ENCODE measurements at regions not wholly inside any gene's neighbourhood (a gene's known extent, or its start where the extent isn't known, plus 50 kb on each side); places are given as distances from the start of the nearest gene placed in this dataset.
"Not testable (repeated sequence)": the region's sequence is repeated elsewhere in the genome, so short reads cannot be mapped to it uniquely, and the experiment has no call there.

DNA sequence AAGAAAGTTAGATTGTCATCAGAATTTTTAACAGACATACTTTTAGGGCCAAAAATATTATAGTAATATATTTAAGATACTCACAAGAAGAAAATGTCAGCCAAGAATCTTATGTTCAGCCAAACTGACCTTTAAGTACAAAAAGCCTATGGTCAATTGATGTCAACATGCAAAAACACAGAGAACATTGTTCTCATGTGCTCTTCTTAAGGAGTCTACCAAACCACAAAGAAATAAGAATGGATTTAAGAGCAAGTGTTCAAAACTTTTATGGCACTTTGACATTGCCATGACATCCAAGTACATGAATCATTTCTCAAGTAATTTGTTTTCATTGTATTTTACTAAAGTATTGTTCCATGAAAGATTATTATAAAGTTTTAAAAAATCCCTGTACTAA, 180.4 kb downstream of the TMEM26 start:
- DNase-seq (ENCODE audit: extremely low spot score), result no peak
- ChIA-PET POLR2A (no interaction called here), CTCF (no interaction called here)
- no peak for TF ChIP-seq FOXM1 (IDR thresholded peaks at IDR 0.05; ENCODE audit: borderline replicate concordance)

DNA sequence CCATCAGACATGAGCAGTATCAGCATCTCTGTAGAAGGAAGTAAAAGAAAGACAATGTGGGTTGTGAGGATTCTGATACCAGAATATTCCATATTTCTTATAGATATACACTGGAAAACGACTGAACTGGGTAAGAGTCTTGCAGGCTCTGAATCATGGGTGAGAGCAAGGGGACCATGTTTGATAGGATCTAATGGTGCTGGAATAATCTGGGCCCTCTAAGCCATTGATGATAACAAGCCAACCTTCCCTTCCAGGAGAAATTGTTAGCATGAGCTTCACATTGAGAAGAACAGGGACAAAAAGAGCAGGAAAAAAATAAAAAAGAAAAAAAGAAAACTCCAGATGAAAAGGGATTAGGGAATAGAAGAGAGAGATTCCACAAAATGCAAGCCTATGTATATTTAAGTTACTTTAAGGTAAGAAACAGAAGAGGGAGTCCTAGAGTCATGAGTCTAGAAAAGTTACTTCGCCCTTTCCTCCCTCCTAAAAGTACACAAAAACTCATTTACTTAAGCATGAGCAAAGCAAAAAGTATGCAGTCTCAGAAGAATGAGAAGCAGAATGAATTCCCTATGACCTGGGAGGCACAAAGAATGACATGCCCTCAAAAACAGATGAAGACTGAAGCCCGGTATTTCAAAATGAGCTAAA, 181.9 kb downstream of the TMEM26 start:
- POLR2A ChIA-PET, result no interaction called here
- CTCF ChIA-PET, result interaction anchor here (0.6 to 1.0 kb wide), 3 partner anchors 13 to 564 kb away, joined by 3 to 9 read pairs (median 3); no protein-coding TSS in a partner anchor
- DNase-seq (ENCODE audit: extremely low spot score), result no peak
- TF ChIP-seq TARDBP (IDR thresholded peaks at IDR 0.05) (no peak), LEF1 (IDR thresholded peaks at IDR 0.05; ENCODE audit: borderline replicate concordance) (no peak), FOXA1 (IDR thresholded peaks at IDR 0.05) (no peak), SP1 (IDR thresholded peaks at IDR 0.05) (no peak), CTBP1 (IDR thresholded peaks at IDR 0.05; ENCODE audit: borderline replicate concordance) (no peak), ARNT (IDR thresholded peaks at IDR 0.05) (no peak), HDGF (IDR thresholded peaks at IDR 0.05; ENCODE audit: borderline replicate concordance) (no peak), ZNF384 (IDR thresholded peaks at IDR 0.05) (no peak), BHLHE40 (IDR thresholded peaks at IDR 0.05; ENCODE audit: borderline replicate concordance) (no peak), FOXM1 (IDR thresholded peaks at IDR 0.05; ENCODE audit: borderline replicate concordance) (no peak), FOXK2 (IDR thresholded peaks at IDR 0.05) (no peak), ELF4 (IDR thresholded peaks at IDR 0.05) (no peak), NFRKB (IDR thresholded peaks at IDR 0.05) (no peak), L3MBTL2 (conservative IDR thresholded peaks at IDR 0.05) (no peak), SUZ12 (IDR thresholded peaks at IDR 0.05) (no peak)
- TF ChIP-seq, protein P1, sequence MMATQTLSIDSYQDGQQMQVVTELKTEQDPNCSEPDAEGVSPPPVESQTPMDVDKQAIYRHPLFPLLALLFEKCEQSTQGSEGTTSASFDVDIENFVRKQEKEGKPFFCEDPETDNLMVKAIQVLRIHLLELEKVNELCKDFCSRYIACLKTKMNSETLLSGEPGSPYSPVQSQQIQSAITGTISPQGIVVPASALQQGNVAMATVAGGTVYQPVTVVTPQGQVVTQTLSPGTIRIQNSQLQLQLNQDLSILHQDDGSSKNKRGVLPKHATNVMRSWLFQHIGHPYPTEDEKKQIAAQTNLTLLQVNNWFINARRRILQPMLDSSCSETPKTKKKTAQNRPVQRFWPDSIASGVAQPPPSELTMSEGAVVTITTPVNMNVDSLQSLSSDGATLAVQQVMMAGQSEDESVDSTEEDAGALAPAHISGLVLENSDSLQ (IDR thresholded peaks at IDR 0.05), result no peak

DNA sequence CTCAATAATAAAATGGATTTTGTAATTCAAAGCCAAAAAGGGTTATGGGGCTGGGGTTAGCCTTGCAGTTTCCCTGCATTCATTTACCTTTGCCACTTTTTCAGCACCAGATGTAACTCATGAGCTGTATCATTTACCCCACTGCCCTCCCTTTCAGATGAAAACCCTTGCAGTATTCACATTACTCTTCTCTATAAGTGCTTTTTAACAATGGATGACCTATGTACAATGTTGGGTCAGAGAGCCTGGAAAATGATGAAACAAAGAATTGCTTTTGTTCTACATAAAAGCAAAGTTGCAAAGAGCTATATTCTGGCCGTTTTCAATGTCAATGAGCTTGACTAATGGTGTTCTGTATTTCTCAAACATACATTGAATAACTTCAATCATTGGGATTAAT, 189.7 kb downstream of the TMEM26 start:
- no peak for DNase-seq (ENCODE audit: extremely low spot score)
- POLR2A ChIA-PET, result no interaction called here
- no peak for TF ChIP-seq CTBP1 (IDR thresholded peaks at IDR 0.05; ENCODE audit: borderline replicate concordance)
- no peak for TF ChIP-seq FOXA1 (IDR thresholded peaks at IDR 0.05)
- no peak for TF ChIP-seq SUZ12 (IDR thresholded peaks at IDR 0.05)
- CTCF ChIA-PET, result no interaction called here

DNA sequence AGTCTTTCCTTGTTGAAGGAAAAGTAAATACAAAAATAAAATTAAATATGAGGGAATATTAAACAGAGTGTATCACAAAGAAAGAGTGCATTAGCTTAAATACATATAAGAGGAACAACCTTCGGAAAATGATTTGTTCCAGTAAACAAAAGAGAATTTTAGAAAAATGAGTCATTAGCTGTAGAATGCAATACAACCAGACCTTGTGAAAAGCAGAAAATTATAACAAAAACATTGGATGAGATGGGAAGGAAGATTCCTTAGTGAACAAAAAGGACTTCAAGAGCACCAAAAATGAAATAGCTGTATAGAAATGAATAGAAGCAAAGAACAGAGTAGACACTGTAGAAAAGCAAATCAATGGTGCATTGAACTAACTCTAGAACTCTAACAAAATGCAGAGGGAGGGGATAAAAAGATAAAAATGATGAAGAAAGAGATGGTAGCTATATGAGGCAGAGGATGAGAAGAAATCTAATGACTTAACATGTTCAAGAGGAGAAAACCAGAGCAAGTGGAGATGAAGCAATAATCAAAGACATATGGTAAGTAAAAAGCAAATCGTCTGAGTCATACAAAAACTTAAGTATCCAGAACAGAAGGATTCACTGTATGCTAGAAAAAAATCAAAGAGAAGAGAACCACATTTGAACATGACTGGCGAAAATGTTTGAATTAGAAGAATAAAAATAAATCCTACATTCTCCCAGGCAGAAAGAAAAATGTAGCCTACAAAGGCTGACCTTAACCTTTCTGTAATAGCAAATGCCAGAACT, 190.5 kb downstream of the TMEM26 start:
- TF ChIP-seq TARDBP (IDR thresholded peaks at IDR 0.05) (no peak), ZNF384 (IDR thresholded peaks at IDR 0.05) (no peak), NFRKB (IDR thresholded peaks at IDR 0.05) (no peak), LEF1 (IDR thresholded peaks at IDR 0.05; ENCODE audit: borderline replicate concordance) (no peak)
- POLR2A ChIA-PET, result no interaction called here
- DNase-seq (ENCODE audit: extremely low spot score), result no peak
- CTCF ChIA-PET, result no interaction called here

DNA sequence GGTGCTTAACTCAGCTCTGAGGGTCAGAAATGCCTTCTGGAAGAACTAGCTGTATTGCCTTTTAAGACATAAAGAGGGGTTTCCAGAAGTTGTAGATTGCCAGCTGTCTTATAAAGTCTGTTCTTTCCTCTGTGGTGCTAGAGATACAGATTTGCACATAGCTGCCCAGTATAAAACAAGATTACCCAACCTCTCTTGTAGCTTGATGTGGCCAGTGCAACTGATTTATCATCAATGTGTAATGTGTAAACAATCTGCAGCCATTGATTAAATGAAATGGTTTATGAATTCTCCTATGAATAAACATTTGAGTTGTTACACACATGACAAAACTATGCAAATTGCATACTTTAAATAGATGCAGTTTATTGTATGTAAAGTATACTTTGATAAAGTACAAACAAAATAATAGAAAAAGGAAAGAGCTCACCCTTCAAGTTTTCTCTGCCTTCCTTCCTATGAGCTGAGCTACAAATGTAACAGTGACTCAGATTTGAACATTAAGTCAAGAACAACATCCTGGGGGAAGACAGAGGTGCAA, 195.2 kb downstream of the TMEM26 start:
- CTCF ChIA-PET, result no interaction called here
- TF ChIP-seq, protein P1 (IDR thresholded peaks at IDR 0.05), result no peak
- TF ChIP-seq FOXK2 (IDR thresholded peaks at IDR 0.05), result no peak
- no peak for TF ChIP-seq LEF1 (IDR thresholded peaks at IDR 0.05; ENCODE audit: borderline replicate concordance)
- TF ChIP-seq SUZ12 (IDR thresholded peaks at IDR 0.05), result no peak
- TF ChIP-seq L3MBTL2 (conservative IDR thresholded peaks at IDR 0.05), result no peak
- TF ChIP-seq CTBP1 (IDR thresholded peaks at IDR 0.05; ENCODE audit: borderline replicate concordance), result no peak
- no peak for DNase-seq (ENCODE audit: extremely low spot score)
- POLR2A ChIA-PET, result no interaction called here

DNA sequence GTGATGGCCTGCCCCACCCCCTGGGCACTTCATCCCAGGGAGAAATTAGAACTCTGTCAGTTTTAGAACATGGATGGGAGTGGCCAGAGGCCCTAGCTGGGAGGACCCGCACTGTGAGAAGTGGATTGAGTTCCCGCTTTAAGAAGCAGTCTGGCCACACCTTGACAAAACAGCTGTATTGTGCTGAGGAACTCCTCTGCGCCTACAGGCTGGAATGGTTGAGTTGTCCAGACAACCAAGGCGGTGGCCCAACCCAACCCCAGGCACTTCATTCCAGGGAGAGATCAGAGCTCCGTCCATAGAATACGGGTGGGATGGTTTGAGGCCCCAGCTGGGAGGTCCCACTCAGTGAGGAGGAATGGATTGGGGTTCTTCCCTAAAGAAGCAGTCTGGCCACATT, 196.0 kb downstream of the TMEM26 start:
- ChIA-PET CTCF (no interaction called here), POLR2A (no interaction called here)
- TF ChIP-seq FOXM1 (IDR thresholded peaks at IDR 0.05; ENCODE audit: borderline replicate concordance) (no peak), NFRKB (IDR thresholded peaks at IDR 0.05) (no peak), TARDBP (IDR thresholded peaks at IDR 0.05) (no peak), ZNF384 (IDR thresholded peaks at IDR 0.05) (no peak), CTBP1 (IDR thresholded peaks at IDR 0.05; ENCODE audit: borderline replicate concordance) (no peak), LEF1 (IDR thresholded peaks at IDR 0.05; ENCODE audit: borderline replicate concordance) (no peak)
- DNase-seq (ENCODE audit: extremely low spot score), result no peak

DNA sequence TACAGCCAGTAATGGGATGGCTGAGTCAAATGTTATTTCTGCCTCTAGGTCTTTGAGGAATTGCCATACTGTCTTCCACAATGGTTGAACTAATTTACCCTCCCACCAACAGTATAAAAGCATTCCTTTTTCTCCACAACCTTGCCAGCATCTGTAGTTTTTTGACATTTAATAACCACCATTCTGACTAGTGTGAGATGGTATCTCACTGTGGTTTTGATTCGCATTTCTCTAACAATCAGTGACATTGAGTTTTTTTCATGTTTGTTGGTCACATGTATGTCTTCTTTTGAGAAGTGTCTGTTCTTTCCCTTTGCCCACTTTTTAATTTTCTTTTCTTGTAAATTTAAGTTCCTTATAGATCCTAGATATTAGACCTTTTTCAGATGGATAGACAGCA, 200.9 kb downstream of the TMEM26 start:
- DNase-seq (ENCODE audit: extremely low spot score); CTCF ChIA-PET: not testable (repeated sequence)
- POLR2A ChIA-PET, result interaction anchor here (0.6 kb wide), 1 partner anchor 25 kb away, joined by 3 read pairs; no protein-coding TSS in a partner anchor

DNA sequence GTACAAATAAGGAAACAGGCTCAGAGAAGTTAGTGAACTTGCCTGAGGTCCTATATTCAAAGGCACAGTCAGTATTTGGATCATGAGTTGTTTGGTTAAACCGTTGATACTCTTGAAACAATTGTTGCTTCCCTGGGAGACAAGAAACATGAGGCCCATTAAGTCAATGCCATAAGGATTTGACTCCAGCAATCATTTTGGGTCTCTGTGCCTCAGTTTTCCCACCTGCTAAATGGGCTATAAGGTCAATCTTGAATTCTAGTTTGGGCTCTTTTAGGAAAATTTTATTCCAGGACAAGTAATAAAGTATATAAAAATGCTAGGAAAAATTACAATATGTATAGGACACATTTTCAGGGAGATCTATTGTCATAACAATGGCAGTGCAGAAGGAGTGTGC, 202.1 kb downstream of the TMEM26 start:
- DNase-seq (ENCODE audit: extremely low spot score), result no peak
- POLR2A ChIA-PET, result no interaction called here
- no peak for TF ChIP-seq ARNT (IDR thresholded peaks at IDR 0.05)
- TF ChIP-seq FOXM1 (IDR thresholded peaks at IDR 0.05; ENCODE audit: borderline replicate concordance), result no peak
- no peak for TF ChIP-seq SUZ12 (IDR thresholded peaks at IDR 0.05)
- TF ChIP-seq CTBP1 (IDR thresholded peaks at IDR 0.05; ENCODE audit: borderline replicate concordance), result no peak
- TF ChIP-seq TARDBP (IDR thresholded peaks at IDR 0.05), result no peak
- TF ChIP-seq HDGF (IDR thresholded peaks at IDR 0.05; ENCODE audit: borderline replicate concordance), result no peak
- TF ChIP-seq, protein P1 (IDR thresholded peaks at IDR 0.05), result no peak
- no peak for TF ChIP-seq SP1 (IDR thresholded peaks at IDR 0.05)
- no peak for TF ChIP-seq NFRKB (IDR thresholded peaks at IDR 0.05)
- no peak for TF ChIP-seq FOXK2 (IDR thresholded peaks at IDR 0.05)
- TF ChIP-seq LEF1 (IDR thresholded peaks at IDR 0.05; ENCODE audit: borderline replicate concordance), result no peak
- no peak for TF ChIP-seq ZNF384 (IDR thresholded peaks at IDR 0.05)
- TF ChIP-seq BHLHE40 (IDR thresholded peaks at IDR 0.05; ENCODE audit: borderline replicate concordance), result no peak
- TF ChIP-seq ELF4 (IDR thresholded peaks at IDR 0.05), result no peak
- TF ChIP-seq FOXA1 (IDR thresholded peaks at IDR 0.05), result no peak
- no peak for TF ChIP-seq L3MBTL2 (conservative IDR thresholded peaks at IDR 0.05)
- CTCF ChIA-PET, result no interaction called here
